ENCODE measurements at regions not wholly inside any gene's neighbourhood (a gene's known extent, or its start where the extent isn't known, plus 50 kb on each side); places are given as distances from the start of the nearest gene placed in this dataset.

- Histone ChIP-seq H3K9me3 (ENCODE audit: low read length) (no peaks in the 10 kb centered on the region), H2AFZ (ENCODE audit: low read depth, low read length) (no peak overlapping the region), H3K36me3 (ENCODE audit: insufficient read depth, low read length) (no peaks in the 10 kb centered on the region), H3K27me3 (ENCODE audit: insufficient read depth, low read depth, low read length) (no peaks in the 10 kb centered on the region), H3K27ac (ENCODE audit: low read length) (no peak overlapping the region), H3K4me3 (ENCODE audit: low read length) (no peak overlapping the region), H4K20me1 (ENCODE audit: insufficient read depth) (no peaks in the 10 kb centered on the region), H3K9me2 (ENCODE audit: insufficient read depth, low read length) (no peaks in the 10 kb centered on the region), H3F3A (ENCODE audit: insufficient read depth, low read length, poor library complexity, severe bottlenecking) (no peaks in the 10 kb centered on the region), H3K4me2 (ENCODE audit: low read length) (no peak overlapping the region), H3K9ac (ENCODE audit: low read length) (no peak overlapping the region), H3K79me2 (replicated peaks; ENCODE audit: insufficient read depth, low read length) (no peaks in the 10 kb centered on the region)
- TF ChIP-seq EP300 (conservative IDR thresholded peaks at IDR 0.05; ENCODE audit: poor library complexity, severe bottlenecking) (no peak), RAD21 (conservative IDR thresholded peaks at IDR 0.05) (no peak), POLR2AphosphoS5 (IDR thresholded peaks at IDR 0.05) (no peak), SMC3 (conservative IDR thresholded peaks at IDR 0.05; ENCODE audit: poor library complexity) (no peak), CTCF (IDR thresholded peaks at IDR 0.05; ENCODE audit: poor library complexity, severe bottlenecking) (no peak), REST (IDR thresholded peaks at IDR 0.05; ENCODE audit: borderline replicate concordance) (no peak), EZH2 (IDR thresholded peaks at IDR 0.05; ENCODE audit: borderline replicate concordance, insufficient read depth, low read length, poor library complexity, severe bottlenecking) (no peak), MXI1 (conservative IDR thresholded peaks at IDR 0.05; ENCODE audit: poor library complexity, severe bottlenecking) (no peak), TAF1 (IDR thresholded peaks at IDR 0.05; ENCODE audit: low read depth) (no peak)
These were observed 444.6 kb downstream of the NUF2 start for GRCh38 chr1:163766257-163766918.

GRCh38 chr1:163768576-163768975 lies 446.8 kb downstream of the NUF2 start:
- Histone ChIP-seq H4K20me1 (ENCODE audit: insufficient read depth) (no peaks in the 10 kb centered on the region), H3K4me2 (ENCODE audit: low read length) (no peak overlapping the region), H3K27ac (ENCODE audit: low read length) (no peak overlapping the region), H3K79me2 (replicated peaks; ENCODE audit: insufficient read depth, low read length) (no peaks in the 10 kb centered on the region), H2AFZ (ENCODE audit: low read depth, low read length) (no peak overlapping the region), H3K9ac (ENCODE audit: low read length) (no peak overlapping the region), H3K9me2 (ENCODE audit: insufficient read depth, low read length) (no peaks in the 10 kb centered on the region), H3K27me3 (ENCODE audit: insufficient read depth, low read depth, low read length) (no peaks in the 10 kb centered on the region), H3F3A (ENCODE audit: insufficient read depth, low read length, poor library complexity, severe bottlenecking) (no peaks in the 10 kb centered on the region), H3K4me3 (ENCODE audit: low read length) (no peak overlapping the region), H3K36me3 (ENCODE audit: insufficient read depth, low read length) (no peaks in the 10 kb centered on the region), H3K9me3 (ENCODE audit: low read length) (no peaks in the 10 kb centered on the region)
- no peak for TF ChIP-seq EP300 (conservative IDR thresholded peaks at IDR 0.05; ENCODE audit: poor library complexity, severe bottlenecking)
- TF ChIP-seq EZH2 (IDR thresholded peaks at IDR 0.05; ENCODE audit: borderline replicate concordance, insufficient read depth, low read length, poor library complexity, severe bottlenecking): no peak
- no peak for TF ChIP-seq CTCF (IDR thresholded peaks at IDR 0.05; ENCODE audit: poor library complexity, severe bottlenecking)
- TF ChIP-seq POLR2AphosphoS5 (IDR thresholded peaks at IDR 0.05): no peak
- no peak for TF ChIP-seq RAD21 (conservative IDR thresholded peaks at IDR 0.05)
- no peak for TF ChIP-seq TAF1 (IDR thresholded peaks at IDR 0.05; ENCODE audit: low read depth)
- TF ChIP-seq MXI1 (conservative IDR thresholded peaks at IDR 0.05; ENCODE audit: poor library complexity, severe bottlenecking): no peak
- no peak for TF ChIP-seq SMC3 (conservative IDR thresholded peaks at IDR 0.05; ENCODE audit: poor library complexity)
- TF ChIP-seq REST (IDR thresholded peaks at IDR 0.05; ENCODE audit: borderline replicate concordance): no peak

Measured in neural cell (in vitro differentiated cells).